Thyroid gland (tissue), 4 donors: ENCODE measurements at regions not wholly inside any gene's neighbourhood (a gene's known extent, or its start where the extent isn't known, plus 50 kb on each side); places are given as distances from the start of the nearest gene placed in this dataset.

Experiments
- POLR2A ChIP-seq, 2 donors: fragments of 450-650 bp; IDR thresholded peaks; one replicate each; pipeline ENCODE4 v1.6.1; 2017; ENCODE audit warnings: antibody characterized with exemption in 2 of 2, mild to moderate bottlenecking in 2 of 2, moderate library complexity in 1 of 2
- TF ChIP-seq, protein P1 (sequence below), 6 experiments: fragments of 200-600 bp in 3 of 6; fragments of 450-650 bp in 3 of 6; sonication (generic) in 3 of 6; IDR thresholded peaks; one replicate each; pipeline ENCODE4 v1.5.1; 2016 to 2019; ENCODE audit warnings: antibody characterized with exemption in 6 of 6, mild to moderate bottlenecking in 2 of 6, inconsistent platforms in 1 of 6, moderate library complexity in 1 of 6

DNA sequence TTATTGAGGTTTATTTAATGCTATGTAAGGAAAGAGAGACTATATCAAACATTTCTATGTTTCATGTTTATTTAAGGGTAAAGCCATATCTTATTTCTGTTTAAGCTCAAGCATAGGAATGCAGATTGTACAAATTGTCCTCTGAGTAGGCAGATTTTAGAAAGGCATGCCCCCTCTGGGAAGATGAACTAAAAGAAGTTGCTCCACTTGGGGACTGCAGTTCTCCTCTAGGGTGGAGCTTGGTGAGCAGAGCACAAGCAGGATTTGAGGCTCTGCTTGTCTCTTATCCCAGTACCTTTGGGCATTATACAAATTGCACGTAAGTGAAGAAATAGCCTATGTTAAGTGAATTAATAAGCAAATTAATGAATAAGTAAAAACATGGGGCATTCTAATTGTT, 96.2 kb upstream of the PDE3A start:
- TF ChIP-seq, protein P1, sequence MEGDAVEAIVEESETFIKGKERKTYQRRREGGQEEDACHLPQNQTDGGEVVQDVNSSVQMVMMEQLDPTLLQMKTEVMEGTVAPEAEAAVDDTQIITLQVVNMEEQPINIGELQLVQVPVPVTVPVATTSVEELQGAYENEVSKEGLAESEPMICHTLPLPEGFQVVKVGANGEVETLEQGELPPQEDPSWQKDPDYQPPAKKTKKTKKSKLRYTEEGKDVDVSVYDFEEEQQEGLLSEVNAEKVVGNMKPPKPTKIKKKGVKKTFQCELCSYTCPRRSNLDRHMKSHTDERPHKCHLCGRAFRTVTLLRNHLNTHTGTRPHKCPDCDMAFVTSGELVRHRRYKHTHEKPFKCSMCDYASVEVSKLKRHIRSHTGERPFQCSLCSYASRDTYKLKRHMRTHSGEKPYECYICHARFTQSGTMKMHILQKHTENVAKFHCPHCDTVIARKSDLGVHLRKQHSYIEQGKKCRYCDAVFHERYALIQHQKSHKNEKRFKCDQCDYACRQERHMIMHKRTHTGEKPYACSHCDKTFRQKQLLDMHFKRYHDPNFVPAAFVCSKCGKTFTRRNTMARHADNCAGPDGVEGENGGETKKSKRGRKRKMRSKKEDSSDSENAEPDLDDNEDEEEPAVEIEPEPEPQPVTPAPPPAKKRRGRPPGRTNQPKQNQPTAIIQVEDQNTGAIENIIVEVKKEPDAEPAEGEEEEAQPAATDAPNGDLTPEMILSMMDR (IDR thresholded peaks at IDR 0.05) = no peak
- TF ChIP-seq POLR2A (IDR thresholded peaks at IDR 0.05) = no peak
